Daoy (cell line): ENCODE measurements at regions not wholly inside any gene's neighbourhood (a gene's known extent, or its start where the extent isn't known, plus 50 kb on each side); places are given as distances from the start of the nearest gene placed in this dataset.

Source experiments
- DNase-seq: peaks from one replicate; pipeline ENCODE4 v3.0.0-alpha.2; 2015; ENCODE audit warnings: low read depth

GRCh38 chr5:174235221-174236011 is 189.9 kb downstream of the NSG2 start:
- peak; percentile 88 for DNase-seq

GRCh38 chr5:174236070-174236469 is 190.6 kb downstream of the NSG2 start:
- DNase-seq, result no peak

- peak; percentile 79 for DNase-seq
Measured at GRCh38 chr5:174239718-174240117, 194.2 kb downstream of the NSG2 start.

- DNase-seq, result no peak
Measured at GRCh38 chr5:174242573-174242972, 197.1 kb downstream of the NSG2 start.

- DNase-seq, result no peak
Measured at GRCh38 chr5:174243904-174244303, 198.4 kb downstream of the NSG2 start.

GRCh38 chr5:174245516-174246075 is 200.1 kb downstream of the NSG2 start:
- no peak for DNase-seq

GRCh38 chr5:174246743-174247142 is 201.2 kb downstream of the NSG2 start:
- DNase-seq, result no peak

GRCh38 chr5:174247301-174247700 is 201.8 kb downstream of the NSG2 start:
- no peak for DNase-seq

- no peak for DNase-seq
Measured at GRCh38 chr5:174251305-174252000, 205.9 kb downstream of the NSG2 start.

GRCh38 chr5:174252121-174252520 is 206.6 kb downstream of the NSG2 start:
- no peak for DNase-seq

GRCh38 chr5:174259696-174260420 is 214.4 kb downstream of the NSG2 start:
- DNase-seq, result peak; percentile 14

- no peak for DNase-seq
Measured at GRCh38 chr5:174271316-174271715, 225.8 kb downstream of the NSG2 start.

- no peak for DNase-seq
Measured at GRCh38 chr5:174272671-174273070, 227.2 kb downstream of the NSG2 start.

- DNase-seq, result no peak
Measured at GRCh38 chr5:174273325-174273724, 227.8 kb downstream of the NSG2 start.

- DNase-seq, result no peak
Measured at GRCh38 chr5:174275959-174276358, 230.5 kb downstream of the NSG2 start.

GRCh38 chr5:174281089-174281760 is 235.7 kb downstream of the NSG2 start:
- DNase-seq, result no peak

GRCh38 chr5:174281855-174282254 is 236.3 kb downstream of the NSG2 start:
- no peak for DNase-seq

- DNase-seq, result no peak
Measured at GRCh38 chr5:174282391-174282790, 236.9 kb downstream of the NSG2 start.

- no peak for DNase-seq
Measured at GRCh38 chr5:174283211-174284005, 237.9 kb downstream of the NSG2 start.

GRCh38 chr5:174284873-174285272 is 239.4 kb downstream of the NSG2 start:
- no peak for DNase-seq

GRCh38 chr5:174287761-174288160 is 242.3 kb downstream of the NSG2 start:
- no peak for DNase-seq
